ENCODE measurements at regions not wholly inside any gene's neighbourhood (a gene's known extent, or its start where the extent isn't known, plus 50 kb on each side); places are given as distances from the start of the nearest gene placed in this dataset.

DNA sequence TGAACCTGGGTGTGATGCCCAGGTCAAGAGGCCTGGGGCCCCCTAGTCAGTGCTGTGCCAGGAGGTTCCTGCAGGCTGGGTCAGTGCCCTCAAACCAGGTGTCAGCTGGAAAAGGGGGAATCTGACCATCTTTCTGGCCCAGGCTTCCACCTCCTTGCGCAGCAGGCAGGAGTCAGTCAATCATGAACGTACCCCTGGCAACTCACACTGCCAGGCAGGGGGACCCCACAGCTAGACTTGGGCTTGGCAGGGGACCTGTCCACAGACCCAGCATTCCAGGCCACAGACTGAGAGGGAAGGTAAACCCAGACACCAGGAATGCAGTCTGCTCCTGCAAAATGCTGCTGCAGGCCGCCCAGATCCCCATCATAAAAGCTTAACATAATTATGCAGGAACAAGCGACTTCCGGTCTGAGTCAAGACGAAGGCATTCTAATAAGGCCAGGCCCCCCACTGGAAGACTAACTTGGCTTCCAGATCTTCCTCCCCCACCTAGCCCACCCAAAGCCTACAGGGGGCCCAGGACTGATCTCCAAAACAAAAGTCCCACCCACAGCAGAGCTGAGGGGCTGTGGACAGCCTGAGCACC, 156.3 kb downstream of the BCOR start:
- DNase-seq (ENCODE audit: low spot score), result no peak
- no peak for ATAC-seq

- DNase-seq (ENCODE audit: low spot score), result no peak
- no peak for ATAC-seq
These were observed 153.3 kb downstream of the BCOR start for GRCh38 chrX:39944416-39944815.

DNA sequence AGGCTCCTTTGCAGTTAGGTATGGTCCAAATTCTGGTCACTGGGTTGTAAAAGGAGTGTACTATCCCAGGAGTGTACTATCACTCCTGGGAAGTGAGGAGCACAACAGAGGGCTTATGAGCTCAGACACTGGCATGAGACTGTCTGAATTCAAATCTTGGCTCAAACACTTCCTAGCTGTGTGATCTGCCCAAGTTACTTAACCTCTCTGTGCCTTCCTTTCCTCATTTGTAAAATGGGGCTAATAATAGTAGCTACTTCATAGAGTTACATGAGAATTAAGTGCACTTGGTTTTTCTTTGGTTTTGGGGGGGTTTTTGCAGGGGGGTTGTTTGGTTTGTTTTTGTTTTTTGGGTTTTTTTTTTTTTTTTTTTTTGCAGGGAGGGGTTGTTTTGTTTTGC, 152.0 kb downstream of the BCOR start:
- ATAC-seq, result no peak
- no peak for DNase-seq (ENCODE audit: low spot score)

DNA sequence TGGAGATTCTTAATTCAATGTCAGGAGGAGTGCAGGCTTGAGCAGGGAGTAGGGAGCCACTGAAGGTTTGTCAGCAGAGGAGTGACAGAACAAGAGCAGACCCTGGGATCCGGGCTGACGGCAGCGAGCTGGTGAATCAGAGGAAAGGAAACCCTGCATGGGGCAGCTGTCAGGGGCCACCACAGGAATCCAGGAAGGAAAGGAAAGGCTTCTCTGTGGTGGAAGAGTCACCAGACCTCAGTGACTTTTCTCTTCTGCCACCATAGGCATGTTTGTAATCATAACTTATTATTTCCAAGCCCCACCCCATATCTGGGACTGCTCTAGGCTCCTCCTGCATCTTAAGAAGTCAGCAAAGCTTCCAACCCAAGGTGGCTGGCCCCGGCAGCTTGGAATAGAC, 150.9 kb downstream of the BCOR start:
- ATAC-seq (no peak), DNase-seq (ENCODE audit: low spot score) (no peak)

DNA sequence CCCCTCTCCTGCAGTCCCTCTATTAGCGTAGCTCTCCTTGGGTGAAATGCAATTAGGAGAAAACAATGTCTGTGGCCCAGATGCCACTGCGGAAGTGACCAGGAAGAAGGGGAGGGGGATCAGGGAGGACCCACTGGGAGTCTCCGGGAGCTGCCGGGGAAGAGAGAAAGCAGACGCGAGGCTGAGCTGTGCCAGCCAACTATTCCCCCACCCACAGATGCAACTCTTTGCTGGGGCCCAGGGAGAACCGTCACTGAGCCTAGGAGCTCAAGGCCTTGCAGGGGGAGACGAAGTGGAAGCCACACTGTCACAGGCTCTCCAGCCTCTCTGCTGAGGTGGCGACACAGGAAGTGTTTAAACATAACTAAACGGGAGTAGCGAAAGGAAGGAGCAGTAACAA, 149.2 kb downstream of the BCOR start:
- ATAC-seq (no peak), DNase-seq (ENCODE audit: low spot score) (no peak)

- ATAC-seq, result no peak
- no peak for DNase-seq (ENCODE audit: low spot score)
These were observed 147.6 kb downstream of the BCOR start for GRCh38 chrX:39950018-39950688.

- ATAC-seq, result no peak
- DNase-seq (ENCODE audit: low spot score), result no peak
These were observed 144.8 kb downstream of the BCOR start for GRCh38 chrX:39952989-39953388.

- peak; percentile 99 for ATAC-seq
- peak; percentile 94 for DNase-seq (ENCODE audit: low spot score)
These were observed 143.9 kb downstream of the BCOR start for GRCh38 chrX:39953879-39954278.

GRCh38 chrX:39954851-39955250, 142.9 kb downstream of the BCOR start:
- DNase-seq (ENCODE audit: low spot score) (no peak), ATAC-seq (no peak)

DNA sequence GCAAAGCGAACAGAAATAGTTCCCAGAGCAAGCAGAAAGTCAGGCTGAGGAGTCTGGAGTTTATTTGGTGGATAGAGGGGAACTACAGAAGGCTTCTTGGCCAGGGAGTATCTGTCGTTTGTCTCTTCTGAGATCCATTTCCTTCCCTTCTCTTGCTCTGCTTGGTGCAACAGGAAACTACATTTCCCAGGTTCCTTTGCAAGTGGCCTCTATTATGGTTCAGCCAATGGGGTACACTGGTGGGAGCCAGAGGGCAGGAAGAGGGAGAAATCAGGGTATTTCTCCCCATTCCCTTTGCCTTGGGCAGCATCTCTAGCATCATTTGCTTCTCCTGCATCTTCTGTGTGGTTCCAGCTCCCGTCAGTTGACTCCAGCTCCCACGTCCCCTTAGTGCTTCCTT, 142.1 kb downstream of the BCOR start:
- no peak for ATAC-seq
- no peak for DNase-seq (ENCODE audit: low spot score)

DNA sequence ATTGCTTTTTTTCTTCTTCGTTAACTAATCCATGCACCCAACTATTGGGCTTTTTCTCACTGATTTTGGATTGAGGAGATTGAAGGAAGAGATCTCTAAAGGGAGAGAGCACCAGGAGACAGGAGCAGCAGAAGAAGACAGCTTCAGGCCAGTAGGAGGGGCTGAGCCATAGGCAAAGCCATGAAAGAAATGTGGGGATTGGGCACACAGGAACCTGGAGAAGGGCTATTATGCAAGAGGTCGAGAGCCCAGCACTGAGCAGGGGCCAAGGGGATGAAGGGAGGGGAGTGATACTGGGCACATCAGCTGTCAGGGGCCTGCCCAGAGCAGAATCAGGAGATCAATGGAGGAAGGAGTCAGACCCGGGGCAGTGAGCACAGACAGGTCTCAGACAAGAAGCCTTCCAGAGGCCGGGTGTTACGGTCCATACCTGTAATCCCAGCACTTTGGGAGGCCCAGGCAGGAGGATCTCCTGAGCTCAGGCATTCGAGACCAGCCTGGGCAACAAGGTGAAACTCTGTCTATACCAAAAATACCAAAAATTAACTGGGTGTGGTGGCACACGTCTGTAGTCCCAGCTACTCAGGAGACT, 140.9 kb downstream of the BCOR start:
- DNase-seq (ENCODE audit: low spot score), result no peak
- ATAC-seq, result no peak

DNA sequence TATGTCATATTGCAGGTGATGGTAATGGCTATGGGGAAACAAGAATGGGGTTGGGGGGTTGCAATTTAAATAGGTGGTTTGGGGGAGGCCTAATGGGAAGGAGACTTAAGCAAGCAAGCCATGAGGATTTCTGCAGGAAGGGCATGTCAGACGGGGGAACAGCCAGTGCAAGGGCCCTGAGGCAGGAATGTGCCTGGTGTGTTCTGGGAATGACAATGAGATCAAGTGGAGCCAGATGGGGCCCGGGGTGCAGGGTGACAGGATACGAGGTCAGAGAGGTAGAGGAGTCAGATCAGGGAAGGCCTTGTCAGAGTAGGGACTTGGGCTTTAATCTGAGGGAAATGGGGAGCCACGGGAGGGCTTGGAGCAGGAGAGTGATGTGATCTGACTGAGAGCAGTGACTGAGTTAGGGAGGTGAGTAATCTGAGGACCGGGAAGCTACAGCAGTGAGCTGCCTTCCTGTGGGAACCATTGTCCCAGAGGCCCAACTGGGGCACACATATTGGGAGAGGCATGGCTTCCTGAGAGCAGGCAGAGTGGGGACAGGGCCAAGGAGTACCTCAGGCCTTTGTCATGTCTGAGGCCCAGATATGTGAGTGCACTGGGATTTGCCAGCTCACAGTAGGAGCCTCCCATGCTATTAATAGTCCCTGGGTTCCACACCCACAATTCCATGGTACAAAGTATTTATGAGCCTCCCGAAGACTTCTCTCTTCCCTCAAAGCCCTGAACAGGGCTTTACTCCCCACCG, 139.8 kb downstream of the BCOR start:
- ATAC-seq, result no peak

DNA sequence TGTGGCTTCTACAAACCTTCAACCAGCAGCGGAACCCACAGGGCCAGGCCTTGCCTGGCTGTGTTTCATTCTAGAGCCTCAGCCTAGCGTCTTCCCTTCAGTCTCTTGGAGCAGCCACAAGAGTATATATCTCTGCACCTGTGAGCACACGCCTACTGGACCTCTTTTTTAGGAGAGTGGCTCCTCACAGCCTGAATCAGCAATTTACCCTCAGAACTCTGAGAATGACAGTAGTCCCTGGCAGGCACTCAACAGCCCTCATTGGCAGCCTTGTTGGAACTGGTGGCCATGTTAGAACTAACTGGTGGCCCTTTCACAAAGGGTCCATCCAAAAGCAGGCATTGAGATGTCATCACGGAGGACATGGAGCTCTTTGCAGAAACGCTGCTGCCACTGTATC, 138.9 kb downstream of the BCOR start:
- ATAC-seq (no peak), DNase-seq (ENCODE audit: low spot score) (no peak)

More for the DNA sequence above, 139.8 kb downstream of the BCOR start:
- DNase-seq (ENCODE audit: low spot score), result no peak

DNA sequence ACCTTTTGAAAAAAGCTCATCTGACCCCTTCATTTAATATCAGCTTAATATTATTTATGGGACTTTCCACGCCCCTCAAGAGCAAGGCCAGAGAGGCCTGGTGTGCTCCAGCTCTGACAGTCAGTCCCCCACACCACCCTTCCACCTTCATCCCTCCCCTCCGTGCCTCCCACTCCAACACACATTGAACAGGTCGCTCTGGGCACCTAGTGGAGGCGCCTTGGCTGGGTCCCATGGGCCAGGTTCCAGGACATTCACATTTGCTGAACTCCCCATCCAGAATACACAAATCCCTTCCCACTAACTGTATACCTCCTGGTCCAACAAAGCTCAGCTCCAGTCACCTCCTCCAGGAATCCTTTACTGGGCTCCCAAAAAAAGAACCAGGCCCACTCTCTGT, 137.5 kb downstream of the BCOR start:
- ATAC-seq, result peak; percentile 88

DNA sequence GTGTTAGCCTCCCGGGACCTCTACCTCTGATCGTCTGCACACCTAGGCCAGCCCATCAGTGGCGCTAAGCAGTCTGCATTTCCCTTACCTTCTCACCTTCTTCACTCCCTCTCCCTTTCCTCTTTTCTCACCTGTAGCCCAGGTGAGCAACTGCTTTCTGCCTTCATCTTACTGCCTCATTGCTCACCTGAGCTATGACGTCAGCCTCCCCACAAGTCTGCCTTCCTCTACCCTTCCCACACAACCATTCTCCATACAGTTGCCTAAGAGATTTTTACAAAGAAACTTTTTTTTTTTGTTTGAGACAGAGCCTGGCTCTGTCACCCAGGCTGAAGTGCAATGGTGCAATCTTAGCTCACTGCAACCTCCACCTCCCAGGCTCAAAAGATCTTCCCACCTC, 136.3 kb downstream of the BCOR start:
- no peak for ATAC-seq
- DNase-seq (ENCODE audit: low spot score), result no peak

More for the DNA sequence above, 137.5 kb downstream of the BCOR start:
- DNase-seq (ENCODE audit: low spot score), result peak; percentile 62

DNA sequence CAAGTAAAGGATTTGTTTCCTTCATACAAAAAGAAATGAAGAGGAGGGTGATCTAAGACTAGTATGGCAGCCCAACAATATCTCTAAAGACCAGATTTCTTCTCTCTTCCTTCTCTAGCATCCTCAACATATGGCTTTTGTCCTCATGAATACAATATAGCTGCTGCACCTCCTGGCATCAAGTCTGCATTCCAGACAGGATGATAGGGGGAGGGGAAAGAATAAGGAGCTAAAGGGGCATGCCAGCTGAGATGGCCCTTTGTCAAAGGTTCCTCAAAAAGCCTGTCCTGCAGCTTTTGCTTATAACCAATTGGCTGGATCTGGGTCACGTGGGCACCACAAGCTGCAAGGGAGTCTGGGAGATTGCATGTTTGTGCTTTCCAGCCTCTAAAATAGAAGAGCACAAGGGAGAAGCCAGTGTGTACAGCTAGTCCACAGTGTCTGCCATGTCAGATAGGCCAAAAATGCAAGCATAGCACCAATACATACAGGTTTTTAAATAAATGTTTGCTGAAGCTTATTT, 132.6 kb downstream of the BCOR start:
- no peak for DNase-seq (ENCODE audit: low spot score)
- no peak for ATAC-seq

DNA sequence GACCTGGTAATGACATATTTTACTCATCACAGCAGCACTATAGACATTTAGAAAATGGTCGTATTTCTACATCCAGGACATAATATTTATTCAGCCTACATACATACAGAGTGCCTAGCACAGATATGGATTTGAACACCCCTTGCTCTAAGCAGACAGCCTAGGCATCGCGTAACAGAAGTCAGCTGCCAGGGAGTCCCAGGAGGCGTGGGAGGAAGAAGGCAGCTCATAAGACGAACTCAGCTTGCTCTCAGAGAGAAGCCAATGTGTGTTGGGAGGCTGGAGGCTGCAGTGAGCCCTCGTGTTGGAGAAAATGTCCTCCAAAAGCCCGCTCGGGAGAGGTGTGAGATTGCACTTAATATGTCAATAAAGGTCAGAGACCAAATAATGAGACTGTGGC, 131.6 kb downstream of the BCOR start:
- DNase-seq (ENCODE audit: low spot score), result no peak
- no peak for ATAC-seq

GRCh38 chrX:39967348-39967747, 130.4 kb downstream of the BCOR start:
- DNase-seq (ENCODE audit: low spot score), result no peak
- no peak for ATAC-seq

GRCh38 chrX:39969099-39969818, 128.5 kb downstream of the BCOR start:
- ATAC-seq (no peak), DNase-seq (ENCODE audit: low spot score) (no peak)

- ATAC-seq, result peak; percentile 26
- DNase-seq (ENCODE audit: low spot score), result no peak
These were observed 127.8 kb downstream of the BCOR start for GRCh38 chrX:39969819-39970504.
